ENCODE measurements at regions not wholly inside any gene's neighbourhood (a gene's known extent, or its start where the extent isn't known, plus 50 kb on each side); places are given as distances from the start of the nearest gene placed in this dataset.
"Not testable (repeated sequence)": the region's sequence is repeated elsewhere in the genome, so short reads cannot be mapped to it uniquely, and the experiment has no call there.

DNA sequence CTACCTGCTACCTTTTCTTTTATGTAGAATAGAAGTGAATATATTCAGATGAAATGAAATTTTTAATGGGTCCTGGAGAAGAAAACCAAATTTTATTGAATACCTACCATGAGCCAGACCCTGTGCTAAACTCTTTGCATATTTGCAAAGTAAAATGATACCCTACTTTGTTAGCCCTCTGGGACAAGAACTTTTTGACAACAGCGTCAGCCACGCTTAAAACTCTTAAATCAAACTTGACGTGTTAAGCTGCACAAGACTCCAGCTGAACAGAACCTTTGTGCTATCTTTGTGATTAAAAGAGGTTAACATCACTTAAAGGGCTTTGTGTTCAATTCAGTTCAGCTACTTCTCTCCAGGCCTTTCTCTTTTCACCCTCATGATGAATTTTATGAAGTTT lies 316.5 kb downstream of the MEX3B start:
- no peak for DNase-seq (ENCODE audit: extremely low read depth in 1 of 2, low read depth in 1 of 2)

DNA sequence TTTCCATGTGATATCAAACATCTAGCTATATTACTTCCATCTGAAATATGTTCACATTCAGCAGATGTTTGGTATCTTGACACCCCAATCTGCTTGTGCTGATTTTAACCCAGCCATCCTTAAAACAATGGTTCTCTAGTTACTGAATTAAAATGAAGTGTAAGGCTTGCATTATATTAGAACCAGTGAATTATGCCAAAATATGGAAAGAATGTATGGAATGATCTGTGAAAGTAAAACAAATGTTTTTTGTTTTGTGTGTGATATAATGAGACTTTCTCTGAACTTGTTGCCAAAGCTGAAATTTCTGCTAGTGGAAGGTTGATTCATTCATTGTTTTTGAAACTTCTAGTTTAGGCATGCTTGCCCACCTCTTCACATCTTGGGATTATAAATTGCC lies 317.1 kb downstream of the MEX3B start:
- DNase-seq (ENCODE audit: extremely low read depth in 1 of 2, low read depth in 1 of 2) = no peak

DNA sequence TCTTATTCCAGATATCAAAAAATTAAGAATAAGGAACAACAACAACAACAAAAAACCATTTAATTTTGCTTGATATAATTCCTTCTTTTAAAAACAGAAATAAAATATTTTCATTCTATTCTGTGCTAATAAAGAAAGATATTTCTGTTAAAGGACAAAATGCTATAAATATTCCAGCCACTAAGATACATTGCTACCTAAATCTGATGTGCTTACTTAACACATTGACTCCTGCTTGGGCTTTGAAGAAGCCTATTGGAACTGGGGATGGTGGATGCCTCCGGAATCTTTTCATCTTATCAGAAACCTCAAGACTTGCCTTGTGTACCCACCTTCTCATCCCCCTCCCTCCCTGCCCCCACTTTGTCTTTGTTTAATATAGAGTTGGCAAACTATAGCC lies 320.2 kb downstream of the MEX3B start:
- no peak for DNase-seq (ENCODE audit: extremely low read depth in 1 of 2, low read depth in 1 of 2)

GRCh38 chr15:81724536-81724935 lies 321.3 kb downstream of the MEX3B start:
- DNase-seq (ENCODE audit: extremely low read depth in 1 of 2, low read depth in 1 of 2) = no peak

DNA sequence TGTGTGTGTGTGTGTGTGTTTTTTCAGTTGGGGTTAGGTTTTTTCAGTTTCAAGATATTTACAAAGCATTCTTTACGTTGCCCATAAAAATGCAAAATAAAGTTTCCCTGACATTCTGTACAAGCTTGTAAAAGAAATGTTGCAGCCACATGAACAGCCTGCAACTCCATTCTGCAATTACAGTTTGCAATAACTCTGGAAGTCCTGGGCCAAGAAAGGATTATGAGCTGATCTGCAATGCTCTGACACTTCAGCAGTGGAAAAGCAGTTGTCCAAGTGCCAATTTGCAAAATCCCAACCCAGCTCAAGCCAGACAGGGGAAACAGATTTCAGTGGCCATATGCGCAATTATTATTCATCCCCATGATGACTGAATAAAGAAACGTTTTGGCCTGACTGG lies 322.1 kb downstream of the MEX3B start:
- DNase-seq (ENCODE audit: extremely low read depth in 1 of 2, low read depth in 1 of 2) = no peak

- DNase-seq (ENCODE audit: extremely low read depth in 1 of 2, low read depth in 1 of 2) = no peak
Observed at GRCh38 chr15:81723113-81723651, 322.6 kb downstream of the MEX3B start.

- not testable (repeated sequence) for DNase-seq (ENCODE audit: extremely low read depth in 1 of 2, low read depth in 1 of 2)
Observed at GRCh38 chr15:81716468-81716867, 329.4 kb downstream of the MEX3B start.

DNA sequence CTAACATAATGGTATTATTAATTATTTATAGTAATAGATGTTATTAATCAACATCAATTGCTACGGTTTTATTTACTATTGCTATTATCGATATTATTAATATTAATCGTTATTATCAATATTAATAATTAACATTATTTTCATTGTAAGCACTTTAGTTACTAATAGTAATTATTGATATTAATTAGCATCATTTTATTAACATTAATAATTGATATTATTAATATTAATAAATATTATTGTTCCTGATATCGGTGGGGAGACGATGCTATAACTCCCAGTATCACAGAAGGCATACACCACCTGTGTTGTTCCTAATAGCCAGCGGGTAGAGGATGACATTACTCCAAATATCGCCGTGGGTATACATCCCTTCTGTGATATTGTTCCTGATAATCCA lies 335.5 kb downstream of the MEX3B start:
- DNase-seq (ENCODE audit: extremely low read depth in 1 of 2, low read depth in 1 of 2) = no peak

- DNase-seq (ENCODE audit: extremely low read depth in 1 of 2, low read depth in 1 of 2) = not testable (repeated sequence)
Observed at GRCh38 chr15:81706816-81707346, 332.9 kb upstream of the TMC3 start.

- DNase-seq (ENCODE audit: extremely low read depth in 1 of 2, low read depth in 1 of 2) = not testable (repeated sequence)
Observed at GRCh38 chr15:81705727-81706126, 331.7 kb upstream of the TMC3 start.

DNA sequence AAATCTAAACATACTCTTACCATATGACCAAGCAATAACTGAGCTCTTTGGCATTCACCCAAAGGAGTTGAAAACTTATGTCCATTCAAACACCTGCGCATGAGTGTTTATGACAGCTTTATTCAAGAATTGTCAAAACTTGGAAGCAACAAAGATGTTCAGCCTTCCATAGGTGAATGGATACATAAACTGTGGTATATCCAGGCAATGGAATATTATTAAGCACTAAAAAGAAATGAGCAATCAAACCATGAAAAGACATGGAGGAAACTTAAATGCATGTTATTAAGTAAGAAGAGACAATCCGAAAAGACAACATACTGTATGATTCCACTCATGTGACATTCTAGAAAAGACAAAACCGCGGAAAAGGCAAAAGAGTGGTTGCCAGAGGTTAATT lies 312.0 kb upstream of the TMC3 start:
- no peak for DNase-seq (ENCODE audit: extremely low read depth in 1 of 2, low read depth in 1 of 2)

- DNase-seq (ENCODE audit: extremely low read depth in 1 of 2, low read depth in 1 of 2) = no peak
Observed at GRCh38 chr15:81685237-81685636, 311.2 kb upstream of the TMC3 start.

DNA sequence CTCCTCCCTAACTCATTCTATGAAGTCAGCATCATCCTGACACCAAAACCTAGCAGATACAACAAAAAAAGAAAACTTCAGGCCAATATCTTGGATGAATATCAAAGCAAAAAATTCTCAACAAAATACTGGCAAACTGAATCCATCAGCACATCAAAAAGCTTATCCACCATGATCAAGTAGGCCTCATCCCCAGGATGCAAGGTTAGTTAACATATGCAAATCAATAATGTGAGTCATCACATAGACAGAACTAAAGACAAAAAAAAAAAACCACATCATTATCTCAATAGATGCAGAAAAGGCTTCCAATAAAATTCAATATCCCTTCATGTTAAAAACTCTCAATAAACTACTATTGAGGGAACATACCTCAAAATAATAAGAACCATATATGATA lies 306.8 kb upstream of the TMC3 start:
- no peak for DNase-seq (ENCODE audit: extremely low read depth in 1 of 2, low read depth in 1 of 2)

- DNase-seq (ENCODE audit: extremely low read depth in 1 of 2, low read depth in 1 of 2) = no peak
Observed at GRCh38 chr15:81666839-81667238, 292.8 kb upstream of the TMC3 start.

DNA sequence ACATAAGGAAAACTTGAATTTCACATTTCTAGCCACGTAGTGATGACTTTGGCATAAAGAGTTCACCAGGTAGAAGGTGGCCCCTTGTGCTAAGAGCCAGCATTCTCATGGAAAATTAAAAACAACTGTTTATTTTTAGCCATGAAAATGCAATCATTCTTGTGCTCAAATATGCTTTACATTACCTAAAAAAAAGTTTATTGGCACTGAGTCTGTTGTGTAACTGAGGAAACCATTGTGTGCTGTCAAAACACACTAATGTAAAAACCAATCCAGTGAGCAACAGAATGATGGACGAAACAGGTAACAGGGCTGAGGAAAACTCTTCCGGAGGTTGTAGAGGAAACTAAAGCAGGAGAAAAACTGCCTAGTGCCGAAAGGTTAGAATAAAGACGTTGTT lies 287.0 kb upstream of the TMC3 start:
- no peak for DNase-seq (ENCODE audit: extremely low read depth in 1 of 2, low read depth in 1 of 2)

DNA sequence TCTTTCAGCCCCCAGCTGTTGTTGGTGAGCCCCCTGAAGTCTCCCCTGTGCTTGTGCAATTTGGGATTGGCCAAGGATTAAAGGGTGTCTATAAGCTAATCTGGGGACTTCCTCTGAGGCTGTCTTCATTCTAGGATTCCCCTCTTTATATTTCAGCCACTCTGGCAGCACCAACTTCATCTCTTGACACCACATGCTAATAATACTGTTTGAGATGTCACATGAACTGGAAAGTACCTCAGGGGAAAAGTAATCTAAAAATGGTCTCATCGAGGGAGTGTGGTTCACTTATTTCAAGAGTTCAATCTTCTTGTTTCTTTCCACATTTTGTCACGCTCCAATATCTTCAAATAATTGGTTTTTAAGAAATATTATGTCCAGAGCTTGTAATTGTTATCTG lies 279.2 kb upstream of the TMC3 start:
- no peak for DNase-seq (ENCODE audit: extremely low read depth in 1 of 2, low read depth in 1 of 2)

DNA sequence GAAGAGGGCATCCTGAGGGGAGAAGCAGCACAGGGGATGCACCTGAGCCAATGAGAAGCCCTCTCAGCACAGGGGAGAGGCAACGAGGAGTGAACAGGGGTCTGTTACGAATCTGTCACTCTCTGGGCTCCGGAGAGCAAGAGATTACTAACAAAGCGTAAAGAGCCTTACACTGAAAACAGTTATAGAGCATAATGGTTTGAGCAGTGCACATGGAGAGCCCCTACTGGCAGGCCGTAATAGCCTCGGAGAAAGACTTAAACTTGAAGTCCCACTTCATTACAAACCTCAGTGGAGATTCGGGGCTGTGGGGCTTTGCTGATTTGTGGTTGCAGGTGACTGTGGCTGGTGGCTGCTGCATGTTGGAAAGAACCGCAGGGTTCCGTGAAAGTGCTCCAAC lies 271.5 kb upstream of the TMC3 start:
- no peak for DNase-seq (ENCODE audit: extremely low read depth in 1 of 2, low read depth in 1 of 2)

DNA sequence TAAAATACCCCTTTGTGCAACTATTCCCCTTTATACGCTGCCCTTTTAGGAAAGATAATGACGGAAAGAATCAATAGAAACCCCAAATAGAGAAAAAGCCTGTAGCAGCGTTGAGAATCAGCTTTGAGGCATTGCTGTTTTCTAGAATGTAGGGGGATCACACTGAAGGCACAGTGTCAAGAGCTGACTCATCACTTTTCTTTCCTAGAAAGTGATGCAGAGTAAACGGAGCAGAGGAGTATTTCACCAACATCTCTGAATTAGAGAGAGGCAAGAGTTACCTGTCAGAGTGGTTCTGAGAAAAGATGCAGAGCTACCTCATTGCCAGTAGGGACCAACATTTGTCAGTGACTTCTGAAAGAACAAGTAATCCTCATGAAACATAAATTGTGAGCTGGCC lies 269.8 kb upstream of the TMC3 start:
- no peak for DNase-seq (ENCODE audit: extremely low read depth in 1 of 2, low read depth in 1 of 2)

DNA sequence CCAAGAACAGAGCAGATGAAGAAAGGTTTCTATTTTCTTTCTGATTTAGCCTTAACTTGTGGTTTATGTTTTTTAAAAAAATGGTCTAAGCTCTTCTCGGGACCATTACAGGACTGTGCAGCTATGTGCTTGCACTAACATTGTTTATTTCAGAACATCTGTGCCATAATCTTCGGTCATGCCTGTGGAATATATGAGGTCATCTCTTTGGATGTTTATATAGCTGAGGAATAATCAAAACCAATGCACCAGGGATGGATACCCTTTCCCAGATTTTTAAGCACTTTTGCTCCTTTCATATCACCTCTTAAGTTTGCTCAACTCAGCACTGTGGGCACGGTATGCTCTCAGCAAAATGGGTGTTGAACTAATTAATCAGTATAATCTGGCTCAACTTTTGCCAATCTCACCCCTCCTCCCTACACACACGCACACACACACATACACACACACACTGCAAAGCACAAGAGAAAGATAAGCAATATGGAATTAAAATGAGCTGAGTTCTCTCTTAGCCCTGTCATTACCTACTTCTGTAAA lies 268.5 kb upstream of the TMC3 start:
- DNase-seq (ENCODE audit: extremely low read depth in 1 of 2, low read depth in 1 of 2) = no peak

GRCh38 chr15:81636064-81636463 lies 262.1 kb upstream of the TMC3 start:
- not testable (repeated sequence) for DNase-seq (ENCODE audit: extremely low read depth in 1 of 2, low read depth in 1 of 2)

GRCh38 chr15:81633889-81634288 lies 259.9 kb upstream of the TMC3 start:
- DNase-seq (ENCODE audit: extremely low read depth in 1 of 2, low read depth in 1 of 2) = no peak

DNA sequence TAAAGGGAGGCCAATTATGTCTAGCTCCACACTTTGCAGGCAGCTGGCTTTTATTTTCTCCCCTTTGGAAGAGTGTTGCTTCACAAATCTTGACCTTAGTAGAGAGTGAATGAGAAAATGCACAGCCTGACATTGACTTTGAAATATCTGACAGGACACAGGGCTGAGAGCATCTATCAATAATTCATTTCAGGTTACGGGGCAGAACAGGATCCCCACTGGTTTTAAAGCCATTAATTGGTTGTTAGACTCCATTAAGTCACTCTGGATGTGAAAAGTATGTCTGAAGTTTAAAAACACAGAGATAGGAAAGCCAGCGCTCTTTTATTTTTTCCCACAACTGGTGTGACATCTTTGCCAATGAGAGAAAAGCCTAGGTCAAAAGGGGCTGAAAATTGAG lies 251.9 kb upstream of the TMC3 start:
- no peak for DNase-seq (ENCODE audit: extremely low read depth in 1 of 2, low read depth in 1 of 2)

DNA sequence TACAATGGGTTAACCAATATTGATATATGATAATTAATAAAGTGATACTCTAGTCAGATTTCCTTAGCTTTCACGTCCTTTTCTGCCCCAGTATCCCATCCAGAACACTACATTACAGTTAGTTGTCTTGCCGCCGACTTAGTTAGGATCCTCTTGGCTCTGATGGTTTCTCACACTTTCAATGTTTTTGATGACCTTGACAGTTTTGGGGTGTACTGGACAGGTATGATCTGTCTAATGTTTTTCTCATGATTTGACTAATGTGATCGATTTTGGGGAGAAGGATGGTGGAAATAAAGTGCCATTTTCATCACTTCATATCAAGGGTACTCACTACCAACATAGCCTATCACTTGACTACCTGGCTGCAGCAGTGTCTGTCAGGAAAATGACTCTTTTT lies 245.0 kb upstream of the TMC3 start:
- DNase-seq (ENCODE audit: extremely low read depth in 1 of 2, low read depth in 1 of 2) = no peak

Data from stimulated activated CD8-positive, alpha-beta memory T cell treated with anti-CD3 and anti-CD28 coated beads, Interleukin-7, amount 100 ng/mL, for 48 hours (primary cell).